ENCODE measurements at regions not wholly inside any gene's neighbourhood (a gene's known extent, or its start where the extent isn't known, plus 50 kb on each side); places are given as distances from the start of the nearest gene placed in this dataset.
"Not testable (repeated sequence)": the region's sequence is repeated elsewhere in the genome, so short reads cannot be mapped to it uniquely, and the experiment has no call there.

DNA sequence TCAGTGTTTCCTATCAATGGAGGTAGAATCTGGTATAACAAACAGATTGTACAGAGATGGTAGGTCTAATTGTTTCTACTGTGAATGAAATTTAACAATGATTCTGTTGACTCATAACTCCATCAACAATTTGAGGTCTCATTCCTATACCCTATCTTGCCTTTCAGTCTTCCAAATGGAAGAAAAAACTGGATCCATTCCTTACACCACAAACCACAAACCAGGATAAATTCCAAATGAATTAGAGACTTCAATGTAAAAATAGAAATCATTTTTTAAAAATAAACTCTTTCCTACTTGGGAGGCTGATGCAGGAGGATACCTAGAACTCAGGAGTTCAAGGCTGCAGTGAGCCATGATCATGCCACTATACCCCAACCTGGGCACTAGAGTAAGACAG, 114.4 kb upstream of the WDR44 start:
- H3K27me3 Mint-ChIP-seq (ENCODE audit: low read depth, unreplicated experiment), result no peaks in the 10 kb centered on the region
- Histone ChIP-seq H4K20me1 (ENCODE audit: insufficient read depth, low read length) (no peaks in the 10 kb centered on the region), H3K4me2 (ENCODE audit: low read length) (no peak overlapping the region), H3K9ac (ENCODE audit: low read length) (no peak overlapping the region), H3K27ac (ENCODE audit: low read depth, low read length) (no peak overlapping the region), H3K4me3 (ENCODE audit: insufficient read depth, low read depth, low read length) (no peak overlapping the region), H3K4me1 (ENCODE audit: insufficient read depth, low read length) (no peaks in the 10 kb centered on the region), H3K36me3 (ENCODE audit: insufficient read depth, low read length) (no peaks in the 10 kb centered on the region), H3K79me2 (ENCODE audit: insufficient read depth, low read length) (no peaks in the 10 kb centered on the region), H3K9me3 (ENCODE audit: insufficient read depth, low read depth, low read length) (no peaks in the 10 kb centered on the region), H2AFZ (ENCODE audit: low read depth, low read length) (no peak overlapping the region), H3K27me3 (ENCODE audit: insufficient read depth, low read length) (no peaks in the 10 kb centered on the region)
- FAIRE-seq (peak; percentile 83), DNase-seq (ENCODE audit: low read depth) (peak; percentile 75)
- no peaks in the 10 kb centered on the region for H3K9me3 Mint-ChIP-seq (ENCODE audit: unreplicated experiment)
- H3K4me1 Mint-ChIP-seq (ENCODE audit: low read depth, unreplicated experiment), result no peaks in the 10 kb centered on the region
- H3K27ac Mint-ChIP-seq (ENCODE audit: unreplicated experiment), result no peak overlapping the region
- no peaks in the 10 kb centered on the region for H3K36me3 Mint-ChIP-seq (ENCODE audit: low read depth, unreplicated experiment)
- no peak overlapping the region for H3K4me3 Mint-ChIP-seq (ENCODE audit: unreplicated experiment)
- no peak for TF ChIP-seq EZH2 (IDR thresholded peaks at IDR 0.05; ENCODE audit: insufficient read depth, low read length)
- TF ChIP-seq, protein P1, sequence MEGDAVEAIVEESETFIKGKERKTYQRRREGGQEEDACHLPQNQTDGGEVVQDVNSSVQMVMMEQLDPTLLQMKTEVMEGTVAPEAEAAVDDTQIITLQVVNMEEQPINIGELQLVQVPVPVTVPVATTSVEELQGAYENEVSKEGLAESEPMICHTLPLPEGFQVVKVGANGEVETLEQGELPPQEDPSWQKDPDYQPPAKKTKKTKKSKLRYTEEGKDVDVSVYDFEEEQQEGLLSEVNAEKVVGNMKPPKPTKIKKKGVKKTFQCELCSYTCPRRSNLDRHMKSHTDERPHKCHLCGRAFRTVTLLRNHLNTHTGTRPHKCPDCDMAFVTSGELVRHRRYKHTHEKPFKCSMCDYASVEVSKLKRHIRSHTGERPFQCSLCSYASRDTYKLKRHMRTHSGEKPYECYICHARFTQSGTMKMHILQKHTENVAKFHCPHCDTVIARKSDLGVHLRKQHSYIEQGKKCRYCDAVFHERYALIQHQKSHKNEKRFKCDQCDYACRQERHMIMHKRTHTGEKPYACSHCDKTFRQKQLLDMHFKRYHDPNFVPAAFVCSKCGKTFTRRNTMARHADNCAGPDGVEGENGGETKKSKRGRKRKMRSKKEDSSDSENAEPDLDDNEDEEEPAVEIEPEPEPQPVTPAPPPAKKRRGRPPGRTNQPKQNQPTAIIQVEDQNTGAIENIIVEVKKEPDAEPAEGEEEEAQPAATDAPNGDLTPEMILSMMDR (IDR thresholded peaks at IDR 0.05; ENCODE audit: insufficient read depth, low read depth, low read length), result no peak

DNA sequence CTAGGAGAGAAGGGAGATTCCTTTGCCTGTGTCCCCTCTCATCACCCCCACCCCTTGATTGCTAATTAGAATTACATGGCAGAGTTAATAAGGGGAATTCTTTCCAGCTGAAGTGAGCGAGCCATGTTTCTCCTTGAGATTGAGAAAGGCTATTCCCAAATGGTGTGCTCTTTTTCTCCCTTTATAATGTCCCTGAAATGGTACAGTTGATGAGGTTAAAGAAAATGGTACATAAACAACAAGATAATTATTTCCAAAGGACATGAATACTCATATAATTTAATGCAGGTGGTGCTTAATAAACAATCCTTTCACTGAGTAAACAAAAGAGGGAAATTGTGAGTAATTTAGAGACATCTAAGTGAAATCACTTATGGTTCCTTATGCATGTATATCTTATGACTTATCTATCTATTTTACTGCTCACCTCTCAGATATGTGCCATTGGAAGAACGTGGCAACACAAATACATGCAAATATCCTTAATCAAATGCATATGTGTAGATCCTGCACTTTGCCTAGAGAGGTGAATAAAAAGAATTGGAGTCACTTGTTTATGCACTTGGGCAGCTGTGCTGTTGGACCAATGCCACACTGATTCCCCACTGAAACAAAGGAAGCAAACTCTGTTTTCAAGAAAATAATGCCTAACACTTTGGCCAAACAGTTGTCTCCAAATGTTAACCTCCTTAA, 106.6 kb upstream of the WDR44 start:
- H4K20me1 ChIP-seq (ENCODE audit: insufficient read depth, low read length), result no peaks in the 10 kb centered on the region
- no peaks in the 10 kb centered on the region for H3K9me3 ChIP-seq (ENCODE audit: insufficient read depth, low read depth, low read length)
- H3K4me1 ChIP-seq (ENCODE audit: insufficient read depth, low read length), result no peaks in the 10 kb centered on the region
- no peak overlapping the region for H3K4me3 ChIP-seq (ENCODE audit: insufficient read depth, low read depth, low read length)
- H3K9ac ChIP-seq (ENCODE audit: low read length), result no peak overlapping the region
- no peak overlapping the region for H2AFZ ChIP-seq (ENCODE audit: low read depth, low read length)
- DNase-seq (ENCODE audit: low read depth), result peak; percentile 27
- no peaks in the 10 kb centered on the region for H3K36me3 Mint-ChIP-seq (ENCODE audit: low read depth, unreplicated experiment)
- no peak overlapping the region for H3K4me3 Mint-ChIP-seq (ENCODE audit: unreplicated experiment)
- H3K27me3 ChIP-seq (ENCODE audit: insufficient read depth, low read length), result no peaks in the 10 kb centered on the region
- no peaks in the 10 kb centered on the region for H3K79me2 ChIP-seq (ENCODE audit: insufficient read depth, low read length)
- no peaks in the 10 kb centered on the region for H3K4me1 Mint-ChIP-seq (ENCODE audit: low read depth, unreplicated experiment)
- no peaks in the 10 kb centered on the region for H3K27me3 Mint-ChIP-seq (ENCODE audit: low read depth, unreplicated experiment)
- H3K4me2 ChIP-seq (ENCODE audit: low read length), result no peak overlapping the region
- no peak overlapping the region for H3K27ac Mint-ChIP-seq (ENCODE audit: unreplicated experiment)
- FAIRE-seq, result peak; percentile 9
- peaks cover 3% of the 10 kb centered on the region for H3K9me3 Mint-ChIP-seq (ENCODE audit: unreplicated experiment)
- no peaks in the 10 kb centered on the region for H3K36me3 ChIP-seq (ENCODE audit: insufficient read depth, low read length)
- no peak overlapping the region for H3K27ac ChIP-seq (ENCODE audit: low read depth, low read length)
- no peak for TF ChIP-seq EZH2 (IDR thresholded peaks at IDR 0.05; ENCODE audit: insufficient read depth, low read length)
- TF ChIP-seq, protein P1 (IDR thresholded peaks at IDR 0.05; ENCODE audit: insufficient read depth, low read depth, low read length), result no peak

DNA sequence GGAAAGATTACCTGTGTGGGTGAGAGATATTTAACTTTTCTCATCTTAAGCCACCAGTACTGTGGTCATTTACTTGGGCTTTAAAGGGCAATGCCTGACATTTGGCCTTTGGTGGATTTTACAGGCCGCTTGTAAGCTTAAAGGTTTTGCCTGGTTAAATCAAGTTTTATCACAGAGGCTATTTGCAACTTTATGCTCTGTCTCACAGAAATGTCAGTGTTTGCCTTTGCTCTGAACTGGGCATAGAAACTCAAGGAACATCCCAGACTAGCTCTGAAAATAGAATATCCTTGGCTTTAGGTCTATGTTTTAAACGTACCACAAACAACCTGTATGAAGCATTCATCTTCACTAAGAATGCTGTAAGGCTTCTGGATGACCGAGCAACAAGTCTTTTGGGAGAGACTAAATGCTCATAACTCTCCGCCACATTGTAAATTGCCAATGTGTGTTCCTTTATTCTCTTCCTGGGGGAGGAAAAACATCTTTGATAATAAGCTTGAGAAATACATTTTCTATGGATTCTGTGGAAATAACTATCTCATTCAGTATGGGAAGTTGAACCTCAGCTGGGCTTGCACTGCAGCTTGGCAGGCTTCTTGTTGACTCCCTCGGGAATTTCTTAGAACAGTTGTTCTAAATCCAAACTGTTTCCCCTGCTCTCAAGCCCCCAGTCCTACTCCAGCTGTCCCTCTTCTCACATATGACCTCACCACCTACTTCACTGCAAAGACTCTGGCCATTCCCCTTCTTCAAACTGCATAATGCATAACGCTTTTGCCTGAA, 105.8 kb upstream of the WDR44 start:
- H3K4me1 Mint-ChIP-seq (ENCODE audit: low read depth, unreplicated experiment), result no peaks in the 10 kb centered on the region
- Histone ChIP-seq H3K36me3 (ENCODE audit: insufficient read depth, low read length) (no peaks in the 10 kb centered on the region), H3K4me2 (ENCODE audit: low read length) (no peak overlapping the region), H3K9ac (ENCODE audit: low read length) (no peak overlapping the region), H3K4me1 (ENCODE audit: insufficient read depth, low read length) (no peaks in the 10 kb centered on the region), H4K20me1 (ENCODE audit: insufficient read depth, low read length) (no peaks in the 10 kb centered on the region), H3K27me3 (ENCODE audit: insufficient read depth, low read length) (no peaks in the 10 kb centered on the region), H2AFZ (ENCODE audit: low read depth, low read length) (no peak overlapping the region), H3K27ac (ENCODE audit: low read depth, low read length) (no peak overlapping the region), H3K4me3 (ENCODE audit: insufficient read depth, low read depth, low read length) (no peak overlapping the region), H3K79me2 (ENCODE audit: insufficient read depth, low read length) (no peaks in the 10 kb centered on the region), H3K9me3 (ENCODE audit: insufficient read depth, low read depth, low read length) (no peaks in the 10 kb centered on the region)
- DNase-seq (ENCODE audit: low read depth) (no peak), FAIRE-seq (no peak)
- TF ChIP-seq, protein P1 (IDR thresholded peaks at IDR 0.05; ENCODE audit: insufficient read depth, low read depth, low read length), result no peak
- no peak for TF ChIP-seq EZH2 (IDR thresholded peaks at IDR 0.05; ENCODE audit: insufficient read depth, low read length)
- H3K27me3 Mint-ChIP-seq (ENCODE audit: low read depth, unreplicated experiment), result no peaks in the 10 kb centered on the region
- H3K27ac Mint-ChIP-seq (ENCODE audit: unreplicated experiment), result no peak overlapping the region
- no peak overlapping the region for H3K4me3 Mint-ChIP-seq (ENCODE audit: unreplicated experiment)
- peaks cover 3% of the 10 kb centered on the region for H3K9me3 Mint-ChIP-seq (ENCODE audit: unreplicated experiment)
- no peaks in the 10 kb centered on the region for H3K36me3 Mint-ChIP-seq (ENCODE audit: low read depth, unreplicated experiment)

DNA sequence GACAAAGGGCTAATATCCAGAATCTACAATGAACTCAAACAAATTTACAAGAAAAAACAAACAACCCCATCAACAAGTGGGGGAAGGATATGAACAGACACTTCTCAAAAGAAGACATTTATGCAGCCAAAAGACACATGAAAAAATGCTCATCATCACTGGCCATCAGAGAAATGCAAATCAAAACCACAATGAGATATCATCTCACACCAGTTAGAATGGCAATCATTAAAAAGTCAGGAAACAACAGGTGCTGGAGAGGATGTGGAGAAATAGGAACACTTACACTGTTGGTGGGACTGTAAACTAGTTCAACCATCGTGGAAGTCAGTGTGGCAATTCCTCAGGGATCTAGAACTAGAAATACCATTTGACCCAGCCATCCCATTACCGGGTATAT, 98.9 kb upstream of the WDR44 start:
- not testable (repeated sequence) for H3K4me1 ChIP-seq (ENCODE audit: insufficient read depth, low read length); H3K9me3 Mint-ChIP-seq (ENCODE audit: unreplicated experiment); H3K27me3 Mint-ChIP-seq (ENCODE audit: low read depth, unreplicated experiment); H2AFZ ChIP-seq (ENCODE audit: low read depth, low read length); H3K9ac ChIP-seq (ENCODE audit: low read length); H4K20me1 ChIP-seq (ENCODE audit: insufficient read depth, low read length); DNase-seq (ENCODE audit: low read depth); H3K4me3 ChIP-seq (ENCODE audit: insufficient read depth, low read depth, low read length); H3K9me3 ChIP-seq (ENCODE audit: insufficient read depth, low read depth, low read length); H3K4me3 Mint-ChIP-seq (ENCODE audit: unreplicated experiment); FAIRE-seq; H3K27me3 ChIP-seq (ENCODE audit: insufficient read depth, low read length); H3K79me2 ChIP-seq (ENCODE audit: insufficient read depth, low read length); H3K27ac ChIP-seq (ENCODE audit: low read depth, low read length); H3K4me1 Mint-ChIP-seq (ENCODE audit: low read depth, unreplicated experiment); H3K36me3 ChIP-seq (ENCODE audit: insufficient read depth, low read length); H3K27ac Mint-ChIP-seq (ENCODE audit: unreplicated experiment); H3K36me3 Mint-ChIP-seq (ENCODE audit: low read depth, unreplicated experiment); H3K4me2 ChIP-seq (ENCODE audit: low read length)
